Fibroblast of mammary gland (primary cell): ENCODE measurements at regions not wholly inside any gene's neighbourhood (a gene's known extent, or its start where the extent isn't known, plus 50 kb on each side); places are given as distances from the start of the nearest gene placed in this dataset.

Source experiments
- DNase-seq: peaks from one replicate; pipeline ENCODE4 v3.0.0-alpha.2; 2010; ENCODE audit warnings: low read depth
- H3K4me3 ChIP-seq: 2 replicates; pipeline ENCODE4 v1.5.1; 2011; ENCODE audit warnings: low read depth, mild to moderate bottlenecking, low read length, moderate library complexity; ENCODE audit not compliant: control insufficient read depth
- TF ChIP-seq, protein P1 (sequence below): conservative IDR thresholded peaks from 2 replicates; pipeline ENCODE4 v1.5.1; 2011; ENCODE audit warnings: low read depth, low read length, inconsistent platforms; ENCODE audit not compliant: control insufficient read depth, insufficient read depth

DNA sequence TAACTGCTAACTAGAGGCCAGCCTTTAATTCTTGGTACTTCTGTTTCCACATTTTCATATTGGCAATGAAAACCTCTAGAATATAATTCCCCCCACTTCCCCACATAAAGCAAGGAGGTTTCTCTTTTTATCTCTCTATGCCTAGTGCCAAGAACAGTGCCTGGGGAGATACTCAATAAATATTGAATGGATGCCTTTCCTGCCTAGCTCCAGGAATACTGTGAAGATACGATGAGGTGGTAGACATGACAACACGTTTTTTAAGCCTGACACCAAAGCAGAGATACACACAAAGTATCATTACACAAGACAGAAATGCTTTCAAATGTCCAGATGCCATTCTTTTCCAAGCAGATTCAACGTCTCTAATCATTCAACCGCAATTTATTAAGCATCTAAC, 535.5 kb downstream of the XIRP2 start:
- H3K4me3 ChIP-seq, result no peak overlapping the region
- TF ChIP-seq, protein P1, sequence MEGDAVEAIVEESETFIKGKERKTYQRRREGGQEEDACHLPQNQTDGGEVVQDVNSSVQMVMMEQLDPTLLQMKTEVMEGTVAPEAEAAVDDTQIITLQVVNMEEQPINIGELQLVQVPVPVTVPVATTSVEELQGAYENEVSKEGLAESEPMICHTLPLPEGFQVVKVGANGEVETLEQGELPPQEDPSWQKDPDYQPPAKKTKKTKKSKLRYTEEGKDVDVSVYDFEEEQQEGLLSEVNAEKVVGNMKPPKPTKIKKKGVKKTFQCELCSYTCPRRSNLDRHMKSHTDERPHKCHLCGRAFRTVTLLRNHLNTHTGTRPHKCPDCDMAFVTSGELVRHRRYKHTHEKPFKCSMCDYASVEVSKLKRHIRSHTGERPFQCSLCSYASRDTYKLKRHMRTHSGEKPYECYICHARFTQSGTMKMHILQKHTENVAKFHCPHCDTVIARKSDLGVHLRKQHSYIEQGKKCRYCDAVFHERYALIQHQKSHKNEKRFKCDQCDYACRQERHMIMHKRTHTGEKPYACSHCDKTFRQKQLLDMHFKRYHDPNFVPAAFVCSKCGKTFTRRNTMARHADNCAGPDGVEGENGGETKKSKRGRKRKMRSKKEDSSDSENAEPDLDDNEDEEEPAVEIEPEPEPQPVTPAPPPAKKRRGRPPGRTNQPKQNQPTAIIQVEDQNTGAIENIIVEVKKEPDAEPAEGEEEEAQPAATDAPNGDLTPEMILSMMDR, result no peak
- no peak for DNase-seq

- no peak overlapping the region for H3K4me3 ChIP-seq
- peak; percentile 54 for DNase-seq
- TF ChIP-seq, protein P1, result no peak
Observed at GRCh38 chr2:167420211-167420610, 531.9 kb downstream of the XIRP2 start.

GRCh38 chr2:167415068-167415467, 526.8 kb downstream of the XIRP2 start:
- TF ChIP-seq, protein P1, result no peak
- no peak overlapping the region for H3K4me3 ChIP-seq
- no peak for DNase-seq

DNA sequence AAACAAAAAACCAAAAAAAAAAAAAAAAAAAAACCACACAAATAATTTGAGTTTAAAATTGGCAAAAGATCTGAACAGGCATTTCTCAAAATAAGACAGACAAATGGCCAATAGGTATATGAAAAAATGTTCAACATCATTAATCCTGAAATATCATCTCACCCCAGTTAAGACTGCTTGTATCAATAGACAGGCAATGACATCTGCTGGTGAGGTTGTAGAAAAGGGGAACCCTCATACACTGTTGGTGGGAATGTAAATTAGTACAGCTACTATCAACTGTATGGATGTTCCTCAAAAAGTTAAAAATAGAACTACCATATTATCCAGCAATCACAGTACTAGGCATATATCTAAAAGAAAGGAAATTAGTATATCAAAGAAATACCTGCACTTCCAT, 523.1 kb downstream of the XIRP2 start:
- TF ChIP-seq, protein P1, result no peak
- no peak overlapping the region for H3K4me3 ChIP-seq
- DNase-seq, result no peak

DNA sequence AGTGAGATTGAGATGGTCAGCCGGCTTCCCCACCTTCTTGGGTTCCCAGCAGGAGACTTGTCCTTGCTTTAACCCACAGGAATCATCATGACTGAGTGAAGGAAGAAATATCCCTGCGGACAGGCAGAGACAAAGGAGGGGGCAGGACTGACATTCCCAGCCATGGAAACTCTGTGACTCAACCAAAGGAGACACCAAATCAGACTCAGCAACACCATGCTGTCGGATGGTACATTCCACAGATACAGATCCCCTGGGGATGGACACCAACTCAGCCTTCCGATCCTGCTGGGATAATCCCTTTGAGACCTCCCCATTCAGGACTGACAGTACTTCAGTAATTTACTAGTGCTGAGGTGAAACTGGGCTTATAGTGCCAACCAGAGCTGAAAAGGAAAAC, 518.3 kb downstream of the XIRP2 start:
- peak; percentile 43 for DNase-seq
- H3K4me3 ChIP-seq, result no peak overlapping the region

GRCh38 chr2:167404627-167405284, 516.5 kb downstream of the XIRP2 start:
- H3K4me3 ChIP-seq, result no peak overlapping the region
- DNase-seq, result peak; percentile 63
- TF ChIP-seq, protein P1, result no peak

More for the DNA sequence above, 518.3 kb downstream of the XIRP2 start:
- TF ChIP-seq, protein P1, result no peak
